ENCODE measurements at regions not wholly inside any gene's neighbourhood (a gene's known extent, or its start where the extent isn't known, plus 50 kb on each side); places are given as distances from the start of the nearest gene placed in this dataset.
"Not testable (repeated sequence)": the region's sequence is repeated elsewhere in the genome, so short reads cannot be mapped to it uniquely, and the experiment has no call there.

GRCh38 chr6:19892260-19892659, 55.1 kb downstream of the ID4 start:
- in situ Hi-C loops (cut with HindIII; ENCODE audit: low pct_unique_long_range_greater_than_20kb, low sequenced_read_pairs) = no loop called here
- peak; percentile 91 for TF ChIP-seq JUND (IDR thresholded peaks at IDR 0.05; ENCODE audit: low read depth)
- DNase-seq (ENCODE audit: low read depth in 1 of 2, low spot score in 1 of 2) = peak; percentile 44 to 96

DNA sequence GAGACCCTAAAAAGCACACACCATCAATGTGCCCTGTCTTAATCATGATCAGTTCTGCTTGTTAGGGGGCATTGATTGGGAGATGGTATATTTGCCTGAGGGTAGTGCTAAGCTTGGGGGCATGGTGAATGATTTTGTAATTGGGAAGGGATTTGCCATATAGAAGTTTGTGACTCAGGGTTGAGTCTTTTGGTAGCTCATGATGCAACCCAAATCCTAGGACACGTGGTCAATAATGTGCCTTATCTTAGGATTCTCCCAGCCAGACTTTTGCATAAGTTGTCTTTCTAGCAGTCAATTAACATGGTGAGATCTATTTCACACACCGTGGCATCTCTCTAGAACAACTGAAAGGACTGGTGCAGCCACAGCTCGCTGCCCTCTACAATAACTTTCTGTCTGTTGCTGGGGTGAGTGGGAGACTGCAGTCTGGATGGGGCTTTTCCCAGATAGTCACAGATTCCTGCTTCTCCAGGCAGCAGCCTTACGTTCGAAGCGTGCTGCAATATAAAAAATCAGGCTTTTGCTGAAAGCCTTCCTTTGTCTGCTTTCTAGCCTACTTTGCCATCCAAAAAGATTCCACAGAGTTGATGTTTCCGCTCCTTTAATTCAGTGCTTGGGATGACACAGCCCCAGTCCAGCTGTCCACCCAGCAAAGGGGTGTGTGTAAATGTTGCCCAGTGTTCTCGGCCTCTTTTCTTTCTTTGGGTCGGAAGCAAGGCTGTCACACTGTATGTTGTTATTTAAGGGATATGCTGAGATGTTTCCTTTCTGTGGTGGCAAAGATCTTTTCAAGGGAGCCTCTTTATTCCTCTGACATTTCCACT, 58.9 kb downstream of the ID4 start:
- no peak for DNase-seq (ENCODE audit: low read depth in 1 of 2, low spot score in 1 of 2)
- TF ChIP-seq JUND (IDR thresholded peaks at IDR 0.05; ENCODE audit: low read depth) = no peak
- in situ Hi-C loops (cut with HindIII; ENCODE audit: low pct_unique_long_range_greater_than_20kb, low sequenced_read_pairs) = no loop called here

DNA sequence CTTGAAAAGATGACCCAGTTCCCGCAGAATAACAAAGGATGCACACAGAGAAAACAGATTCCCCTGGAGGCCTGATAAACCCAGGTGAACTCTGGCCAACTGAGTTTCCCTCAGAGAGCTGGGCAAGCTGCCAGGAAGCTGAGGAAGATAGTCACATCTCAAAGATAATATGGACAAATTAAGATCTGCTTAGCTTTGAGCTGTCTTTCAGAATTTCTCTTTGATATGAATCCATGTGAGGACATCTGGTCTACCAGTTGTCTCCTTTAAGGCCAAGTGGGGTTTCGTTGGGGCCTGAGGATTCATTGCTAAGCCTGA, 59.5 kb downstream of the ID4 start:
- DNase-seq (ENCODE audit: low read depth in 1 of 2, low spot score in 1 of 2) = no peak

DNA sequence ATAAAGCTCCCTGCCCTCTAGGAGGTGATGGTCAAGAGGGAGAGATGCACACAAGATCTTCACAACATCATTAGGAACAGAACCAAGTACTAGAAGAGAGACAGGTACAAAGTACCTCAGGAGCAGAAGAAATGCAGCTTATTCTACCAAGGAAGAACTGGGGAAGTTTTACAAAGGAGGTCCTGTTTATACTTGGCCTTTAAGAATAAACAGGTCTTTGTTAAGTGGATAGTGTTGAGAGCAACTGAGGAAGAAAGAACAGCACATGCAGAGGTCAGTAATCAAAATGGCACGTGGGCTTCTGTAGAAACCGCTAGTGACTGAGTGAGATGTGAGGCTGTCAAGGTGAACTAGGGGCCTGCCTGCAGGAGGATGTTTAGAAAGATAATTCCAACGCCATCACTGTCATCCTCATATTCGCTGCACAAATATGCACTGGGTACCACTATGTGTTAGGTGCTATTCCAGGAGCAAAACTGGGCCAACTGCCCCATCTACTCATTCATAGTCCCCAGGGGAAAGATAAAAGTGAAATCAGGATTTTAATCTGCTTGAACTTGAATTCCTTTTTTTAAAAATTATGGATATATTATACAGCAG, 61.1 kb downstream of the ID4 start:
- in situ Hi-C loops (cut with HindIII; ENCODE audit: low pct_unique_long_range_greater_than_20kb, low sequenced_read_pairs) = no loop called here
- DNase-seq (ENCODE audit: low read depth in 1 of 2, low spot score in 1 of 2) = no peak
- no peak for TF ChIP-seq JUND (IDR thresholded peaks at IDR 0.05; ENCODE audit: low read depth)

More for the DNA sequence above, 59.5 kb downstream of the ID4 start:
- no peak for TF ChIP-seq JUND (IDR thresholded peaks at IDR 0.05; ENCODE audit: low read depth)
- in situ Hi-C loops (cut with HindIII; ENCODE audit: low pct_unique_long_range_greater_than_20kb, low sequenced_read_pairs) = no loop called here

GRCh38 chr6:19902201-19902600, 65.0 kb downstream of the ID4 start:
- in situ Hi-C loops (cut with HindIII; ENCODE audit: low pct_unique_long_range_greater_than_20kb, low sequenced_read_pairs) = no loop called here
- no peak for DNase-seq (ENCODE audit: low read depth in 1 of 2, low spot score in 1 of 2)
- no peak for TF ChIP-seq JUND (IDR thresholded peaks at IDR 0.05; ENCODE audit: low read depth)

DNA sequence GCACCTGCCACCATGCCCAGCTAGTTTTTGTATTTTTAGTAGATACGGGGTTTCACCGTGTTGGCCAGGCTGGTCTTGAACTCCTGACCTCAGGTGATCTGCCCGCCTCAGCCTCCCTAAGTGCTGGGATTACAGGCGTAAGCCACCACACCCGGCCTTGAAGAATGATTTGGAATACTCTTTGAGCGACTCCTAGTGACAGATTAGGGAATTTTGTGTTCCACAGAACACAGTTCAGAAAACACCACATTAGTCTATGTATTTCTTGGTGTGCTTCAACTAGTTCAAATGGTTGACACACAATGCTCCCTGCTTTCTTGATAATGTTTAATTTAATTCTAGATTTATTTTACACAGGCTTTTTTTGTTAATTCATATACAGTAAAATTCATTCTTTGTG, 67.2 kb downstream of the ID4 start:
- DNase-seq (ENCODE audit: low read depth in 1 of 2, low spot score in 1 of 2) = peak in 1 of 2 experiments; percentile 26
- in situ Hi-C loops (cut with HindIII; ENCODE audit: low pct_unique_long_range_greater_than_20kb, low sequenced_read_pairs) = not testable (repeated sequence)

DNA sequence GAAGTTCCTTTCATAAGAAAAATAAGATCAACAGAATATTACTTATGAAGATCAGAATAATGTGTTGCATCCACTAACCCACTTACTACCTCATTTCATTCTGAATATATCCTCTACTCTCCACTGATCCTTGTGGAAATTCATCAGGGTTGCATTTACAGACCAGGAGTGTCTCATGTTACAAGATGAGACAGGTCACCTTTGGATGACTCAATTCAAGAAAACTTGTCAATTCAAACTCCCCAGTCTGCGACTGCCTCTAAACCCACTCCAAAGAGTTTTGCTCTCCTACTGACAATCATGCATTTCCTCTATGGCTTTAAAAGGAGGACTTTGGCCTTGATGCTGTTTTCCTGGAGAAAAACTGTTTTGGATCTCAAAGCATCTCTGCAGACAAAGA, 68.4 kb downstream of the ID4 start:
- TF ChIP-seq JUND (IDR thresholded peaks at IDR 0.05; ENCODE audit: low read depth) = no peak
- in situ Hi-C loops (cut with HindIII; ENCODE audit: low pct_unique_long_range_greater_than_20kb, low sequenced_read_pairs) = no loop called here
- DNase-seq (ENCODE audit: low read depth in 1 of 2, low spot score in 1 of 2) = no peak

- TF ChIP-seq JUND (IDR thresholded peaks at IDR 0.05; ENCODE audit: low read depth) = no peak
- DNase-seq (ENCODE audit: low read depth in 1 of 2, low spot score in 1 of 2) = no peak
- in situ Hi-C loops (cut with HindIII; ENCODE audit: low pct_unique_long_range_greater_than_20kb, low sequenced_read_pairs) = no loop called here
These were observed 69.0 kb downstream of the ID4 start for GRCh38 chr6:19906171-19906570.

DNA sequence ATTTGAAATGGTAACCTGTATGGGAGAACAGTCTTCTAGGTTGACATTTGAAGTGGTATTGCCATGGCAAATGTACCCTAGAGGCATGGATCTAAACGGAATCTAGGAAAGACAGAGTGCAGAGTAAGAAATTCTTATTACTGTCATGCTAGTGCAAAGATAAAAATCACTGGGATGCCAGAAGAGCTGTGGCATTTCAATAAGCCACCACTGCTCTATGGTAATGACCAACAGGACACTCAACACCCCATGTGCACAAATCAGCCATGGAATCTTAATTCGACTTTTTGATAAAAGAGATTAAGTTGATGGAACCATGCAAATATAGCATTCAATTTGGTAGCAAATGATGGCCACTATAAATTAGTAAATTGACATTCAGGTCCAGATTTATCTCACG, 74.1 kb downstream of the ID4 start:
- TF ChIP-seq JUND (IDR thresholded peaks at IDR 0.05; ENCODE audit: low read depth) = no peak
- peak in 1 of 2 experiments; percentile 76 for DNase-seq (ENCODE audit: low read depth in 1 of 2, low spot score in 1 of 2)
- in situ Hi-C loops (cut with HindIII; ENCODE audit: low pct_unique_long_range_greater_than_20kb, low sequenced_read_pairs) = no loop called here

GRCh38 chr6:19918436-19918835, 81.3 kb downstream of the ID4 start:
- in situ Hi-C loops (cut with HindIII; ENCODE audit: low pct_unique_long_range_greater_than_20kb, low sequenced_read_pairs) = no loop called here
- no peak for TF ChIP-seq JUND (IDR thresholded peaks at IDR 0.05; ENCODE audit: low read depth)
- no peak for DNase-seq (ENCODE audit: low read depth in 1 of 2, low spot score in 1 of 2)

- TF ChIP-seq JUND (IDR thresholded peaks at IDR 0.05; ENCODE audit: low read depth) = no peak
- DNase-seq (ENCODE audit: low read depth in 1 of 2, low spot score in 1 of 2) = peak; percentile 23 to 70
- in situ Hi-C loops (cut with HindIII; ENCODE audit: low pct_unique_long_range_greater_than_20kb, low sequenced_read_pairs) = no loop called here
These were observed 84.6 kb downstream of the ID4 start for GRCh38 chr6:19921786-19922185.

- no peak for DNase-seq (ENCODE audit: low read depth in 1 of 2, low spot score in 1 of 2)
- in situ Hi-C loops (cut with HindIII; ENCODE audit: low pct_unique_long_range_greater_than_20kb, low sequenced_read_pairs) = no loop called here
- no peak for TF ChIP-seq JUND (IDR thresholded peaks at IDR 0.05; ENCODE audit: low read depth)
These were observed 88.4 kb downstream of the ID4 start for GRCh38 chr6:19925533-19925932.

- in situ Hi-C loops (cut with HindIII; ENCODE audit: low pct_unique_long_range_greater_than_20kb, low sequenced_read_pairs) = no loop called here
- no peak for TF ChIP-seq JUND (IDR thresholded peaks at IDR 0.05; ENCODE audit: low read depth)
- DNase-seq (ENCODE audit: low read depth in 1 of 2, low spot score in 1 of 2) = no peak
These were observed 91.3 kb downstream of the ID4 start for GRCh38 chr6:19928461-19928860.

- DNase-seq (ENCODE audit: low read depth in 1 of 2, low spot score in 1 of 2) = no peak
- TF ChIP-seq JUND (IDR thresholded peaks at IDR 0.05; ENCODE audit: low read depth) = no peak
- in situ Hi-C loops (cut with HindIII; ENCODE audit: low pct_unique_long_range_greater_than_20kb, low sequenced_read_pairs) = no loop called here
These were observed 92.1 kb downstream of the ID4 start for GRCh38 chr6:19929312-19929711.

All from T47D (cell line).